Astrocyte of the cerebellum (primary cell): ENCODE measurements at regions not wholly inside any gene's neighbourhood (a gene's known extent, or its start where the extent isn't known, plus 50 kb on each side); places are given as distances from the start of the nearest gene placed in this dataset.

Experiments
- DNase-seq: peaks from one replicate; pipeline ENCODE4 v3.0.0-alpha.2; 2011; ENCODE audit warnings: low read depth
- H3K4me3 ChIP-seq: 2 replicates; pipeline ENCODE4 v1.5.1; 2011; ENCODE audit warnings: mild to moderate bottlenecking, low read depth, low read length, moderate library complexity
- CTCF ChIP-seq: IDR thresholded peaks from 2 replicates; pipeline ENCODE4 v1.5.1; 2012; ENCODE audit warnings: low read length, low read depth, moderate library complexity, mild to moderate bottlenecking; ENCODE audit errors: missing control alignments
- in situ Hi-C: cut with HindIII; loops from 2 replicates; pipeline ENCODE4 v1.10.0; 2017; ENCODE audit warnings: low sequenced_read_pairs

GRCh38 chr5:172550996-172551395 is 90.1 kb upstream of the NEURL1B start:
- no peak for TF ChIP-seq CTCF
- DNase-seq: no peak
- in situ Hi-C loops: no loop called here
- no peak overlapping the region for H3K4me3 ChIP-seq

- no peak for TF ChIP-seq CTCF
- no peak for DNase-seq
- no peak overlapping the region for H3K4me3 ChIP-seq
- in situ Hi-C loops: no loop called here
Measured at GRCh38 chr5:172550096-172550765, 90.8 kb upstream of the NEURL1B start.

GRCh38 chr5:172549696-172550095 is 91.4 kb upstream of the NEURL1B start:
- DNase-seq: no peak
- no peak for TF ChIP-seq CTCF
- no peak overlapping the region for H3K4me3 ChIP-seq
- in situ Hi-C loops: no loop called here

- no peak for DNase-seq
- no peak for TF ChIP-seq CTCF
- H3K4me3 ChIP-seq: no peak overlapping the region
- in situ Hi-C loops: no loop called here
Measured at GRCh38 chr5:172548981-172549687, 91.9 kb upstream of the NEURL1B start.

- in situ Hi-C loops: no loop called here
- TF ChIP-seq CTCF: no peak
- DNase-seq: no peak
- H3K4me3 ChIP-seq: no peak overlapping the region
Measured at GRCh38 chr5:172548311-172548731, 92.7 kb upstream of the NEURL1B start.

GRCh38 chr5:172546196-172546595 is 91.9 kb upstream of the SH3PXD2B start:
- in situ Hi-C loops: no loop called here
- no peak overlapping the region for H3K4me3 ChIP-seq
- TF ChIP-seq CTCF: no peak
- DNase-seq: no peak
